Liver (tissue), 8 donors: ENCODE measurements at regions not wholly inside any gene's neighbourhood (a gene's known extent, or its start where the extent isn't known, plus 50 kb on each side); places are given as distances from the start of the nearest gene placed in this dataset.

Source experiments
- DNase-seq: peaks from one replicate; pipeline ENCODE4 v3.0.0-alpha.2; 2017; ENCODE audit warnings: low spot score
- H3K27ac ChIP-seq, 2 donors: one replicate each; pipeline ENCODE4 v1.7.0; 2013; ENCODE audit warnings: inconsistent platforms in 2 of 2, low read length in 2 of 2, control low read depth in 1 of 2, low read depth in 1 of 2, mild to moderate bottlenecking in 1 of 2
- H3K27me3 ChIP-seq, 4 donors: one replicate each; pipeline versions ENCODE4 v1.6.1 to v1.7.0; 2013; ENCODE audit warnings: low read length in 3 of 4, inconsistent platforms in 1 of 4, mild to moderate bottlenecking in 1 of 4, moderate library complexity in 1 of 4; ENCODE audit not compliant: control insufficient read depth in 4 of 4, insufficient read depth in 4 of 4
- H3K36me3 ChIP-seq, 4 donors: one replicate each; pipeline versions ENCODE4 v1.6.1 to v1.7.0; 2013; ENCODE audit warnings: low read length in 3 of 4, mild to moderate bottlenecking in 3 of 4, low read depth in 1 of 4, moderate library complexity in 1 of 4; ENCODE audit not compliant: control insufficient read depth in 4 of 4, insufficient read depth in 3 of 4
- H3K4me1 ChIP-seq, 4 donors: one replicate each; pipeline versions ENCODE4 v1.6.1 to v1.7.0; 2013; ENCODE audit warnings: low read length in 3 of 4, mild to moderate bottlenecking in 3 of 4, moderate library complexity in 1 of 4; ENCODE audit not compliant: control insufficient read depth in 4 of 4, insufficient read depth in 4 of 4
- H3K4me3 ChIP-seq, 3 donors: one replicate each; pipeline versions ENCODE4 v1.6.1 to v1.7.0; 2013; ENCODE audit warnings: low read length in 3 of 3, control low read depth in 1 of 3, low read depth in 1 of 3, mild to moderate bottlenecking in 1 of 3
- H3K9ac ChIP-seq, 2 donors: one replicate each; pipeline ENCODE4 v1.7.0; 2013; ENCODE audit warnings: low read length in 2 of 2, mild to moderate bottlenecking in 2 of 2, moderate library complexity in 2 of 2, control low read depth in 1 of 2, low read depth in 1 of 2
- H3K9me3 ChIP-seq, 4 donors: one replicate each; pipeline versions ENCODE4 v1.6.1 to v1.7.0; 2013; ENCODE audit warnings: low read length in 3 of 4; ENCODE audit not compliant: control insufficient read depth in 4 of 4
- ATF3 ChIP-seq: IDR thresholded peaks from 2 replicates; pipeline ENCODE4 v1.6.1; 2016; ENCODE audit warnings: antibody characterized with exemption
- CTCF ChIP-seq: fragments of 150-350 bp; IDR thresholded peaks from 2 replicates; pipeline ENCODE4 v1.5.1; 2017; ENCODE audit warnings: improper control_type of control experiment, low read depth, low read length; ENCODE audit not compliant: missing input control
- EGR1 ChIP-seq, 2 donors: IDR thresholded peaks; 2 replicates each; pipeline ENCODE4 v1.6.1; 2016 to 2018; ENCODE audit warnings: antibody characterized with exemption in 2 of 2, low read depth in 2 of 2
- FOXA1 ChIP-seq: IDR thresholded peaks from 2 replicates; pipeline ENCODE4 v1.6.1; 2016; ENCODE audit warnings: antibody characterized with exemption
- FOXA2 ChIP-seq: IDR thresholded peaks from 2 replicates; pipeline ENCODE4 v1.6.1; 2016; ENCODE audit warnings: antibody characterized with exemption
- GABPA ChIP-seq, 2 donors: IDR thresholded peaks in 1 of 2; conservative IDR thresholded peaks in 1 of 2; 2 replicates each; pipeline ENCODE4 v1.6.1; 2016; ENCODE audit warnings: antibody characterized with exemption in 2 of 2, mild to moderate bottlenecking in 1 of 2, moderate library complexity in 1 of 2
- HNF4A ChIP-seq, 2 donors: conservative IDR thresholded peaks; 2 replicates each; pipeline ENCODE4 v1.6.1; 2016; ENCODE audit warnings: antibody characterized with exemption in 2 of 2, mild to moderate bottlenecking in 2 of 2
- HNF4G ChIP-seq: IDR thresholded peaks from 2 replicates; pipeline ENCODE4 v1.6.1; 2016; ENCODE audit warnings: antibody characterized with exemption
- JUND ChIP-seq, 2 donors: IDR thresholded peaks; 2 replicates each; pipeline ENCODE4 v1.6.1; 2016; ENCODE audit warnings: antibody characterized with exemption in 2 of 2
- NR2F2 ChIP-seq: IDR thresholded peaks from 2 replicates; pipeline ENCODE4 v1.6.1; 2016; ENCODE audit warnings: antibody characterized with exemption
- RAD21 ChIP-seq, 2 donors: IDR thresholded peaks; 2 replicates each; pipeline ENCODE4 v1.6.1; 2016; ENCODE audit warnings: antibody characterized with exemption in 2 of 2, mild to moderate bottlenecking in 2 of 2
- REST ChIP-seq: IDR thresholded peaks from 2 replicates; pipeline ENCODE4 v1.6.1; 2016; ENCODE audit warnings: antibody characterized with exemption, mild to moderate bottlenecking
- RXRA ChIP-seq, 2 donors: IDR thresholded peaks; 2 replicates each; pipeline ENCODE4 v1.6.1; 2017 to 2018; ENCODE audit warnings: antibody characterized with exemption in 2 of 2, mild to moderate bottlenecking in 1 of 2
- SP1 ChIP-seq: IDR thresholded peaks from 2 replicates; pipeline ENCODE4 v1.6.1; 2018; ENCODE audit warnings: antibody characterized with exemption, mild to moderate bottlenecking
- TAF1 ChIP-seq: conservative IDR thresholded peaks from 2 replicates; pipeline ENCODE4 v1.6.1; 2016; ENCODE audit warnings: antibody characterized with exemption, mild to moderate bottlenecking
- YY1 ChIP-seq: IDR thresholded peaks from 2 replicates; pipeline ENCODE4 v1.6.1; 2016; ENCODE audit warnings: antibody characterized with exemption, mild to moderate bottlenecking
- ZBTB33 ChIP-seq: IDR thresholded peaks from 2 replicates; pipeline ENCODE4 v1.6.1; 2016; ENCODE audit warnings: antibody characterized with exemption
- WGBS: extraction: QIAGEN DNeasy Blood & Tissue Kit; methylation state at CpG from one replicate; pipeline ENCODE4 v1.1.7; 2013; 5-methylcytosine and 5-hydroxymethylcytosine counted together
- TF ChIP-seq, protein P1 (sequence below): IDR thresholded peaks from 2 replicates; pipeline ENCODE4 v1.6.1; 2016; ENCODE audit warnings: antibody characterized with exemption
- donor health status: healthy.
- donor health status: healthy.
- donor health status: healthy.
- donor health status: healthy.
- donor health status: healthy.

DNA sequence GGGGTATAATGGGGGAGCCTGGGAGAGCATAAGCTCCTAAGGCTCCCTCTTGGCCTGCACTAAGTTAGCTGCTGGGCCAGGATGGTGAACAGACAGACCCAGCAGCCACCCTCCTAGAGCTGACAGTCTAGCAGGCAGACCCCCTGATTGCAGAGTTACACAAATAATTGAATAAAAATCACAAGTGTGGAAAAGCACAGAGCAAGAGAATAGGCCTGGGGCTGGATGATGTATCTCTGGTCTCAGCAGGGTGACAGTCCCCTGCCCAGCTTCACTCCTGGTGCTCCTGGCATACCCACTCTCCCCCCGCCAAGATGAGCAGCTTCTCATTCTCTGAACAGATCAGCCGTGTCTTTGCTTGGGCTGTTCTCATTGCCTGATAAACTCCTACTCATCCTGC lies 86.1 kb upstream of the STX18 start:
- Histone ChIP-seq H3K9ac (no peak overlapping the region), H3K27me3 (no peaks in the 10 kb centered on the region), H3K4me3 (no peak overlapping the region), H3K36me3 (no peaks in the 10 kb centered on the region), H3K4me1 (no peaks in the 10 kb centered on the region), H3K9me3 (no peaks in the 10 kb centered on the region), H3K27ac (no peak overlapping the region)
- WGBS: 95% methylated on average over 2 of the region's 2 CpGs
- no peak for DNase-seq
- no peak for TF ChIP-seq FOXA1
- no peak for TF ChIP-seq RAD21 (IDR thresholded peaks at IDR 0.05)
- TF ChIP-seq ATF3: no peak
- no peak for TF ChIP-seq FOXA2
- no peak for TF ChIP-seq HNF4G

- Histone ChIP-seq H3K4me1 (no peaks in the 10 kb centered on the region), H3K9me3 (no peaks in the 10 kb centered on the region), H3K9ac (no peak overlapping the region), H3K27me3 (no peaks in the 10 kb centered on the region), H3K27ac (no peak overlapping the region), H3K36me3 (no peaks in the 10 kb centered on the region), H3K4me3 (no peak overlapping the region)
- no peak for DNase-seq
- 83% methylated on average over 4 of the region's 4 CpGs for WGBS
- TF ChIP-seq HNF4G: no peak
These were observed 85.3 kb upstream of the STX18 start for GRCh38 chr4:4627111-4627510.

- Histone ChIP-seq H3K27me3 (no peaks in the 10 kb centered on the region), H3K4me3 (no peak overlapping the region), H3K9me3 (no peaks in the 10 kb centered on the region), H3K27ac (no peak overlapping the region), H3K9ac (no peak overlapping the region), H3K36me3 (no peaks in the 10 kb centered on the region), H3K4me1 (no peaks in the 10 kb centered on the region)
- TF ChIP-seq ATF3: no peak
- no peak for TF ChIP-seq YY1
- TF ChIP-seq FOXA1: no peak
- no peak for TF ChIP-seq SP1
- TF ChIP-seq GABPA (IDR thresholded peaks at IDR 0.05 in 1 of 2, conservative IDR thresholded peaks at IDR 0.05 in 1 of 2): no peak
- no peak for TF ChIP-seq CTCF
- no peak for TF ChIP-seq TAF1
- TF ChIP-seq ZBTB33: no peak
- TF ChIP-seq REST: no peak
- TF ChIP-seq RXRA (IDR thresholded peaks at IDR 0.05): no peak
- TF ChIP-seq HNF4A (conservative IDR thresholded peaks at IDR 0.05): no peak
- TF ChIP-seq, protein P1, sequence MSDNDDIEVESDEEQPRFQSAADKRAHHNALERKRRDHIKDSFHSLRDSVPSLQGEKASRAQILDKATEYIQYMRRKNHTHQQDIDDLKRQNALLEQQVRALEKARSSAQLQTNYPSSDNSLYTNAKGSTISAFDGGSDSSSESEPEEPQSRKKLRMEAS: no peak
- TF ChIP-seq JUND (IDR thresholded peaks at IDR 0.05): no peak
- TF ChIP-seq FOXA2: no peak
- TF ChIP-seq HNF4G: no peak
- TF ChIP-seq NR2F2: no peak
- TF ChIP-seq EGR1 (IDR thresholded peaks at IDR 0.05; ENCODE audit: low read depth in 2 of 2): no peak
- no peak for TF ChIP-seq RAD21 (IDR thresholded peaks at IDR 0.05)
- WGBS: 87% methylated on average over 5 of the region's 5 CpGs
- DNase-seq: no peak
These were observed 83.6 kb upstream of the STX18 start for GRCh38 chr4:4625488-4625887.
